ENCODE measurements at regions not wholly inside any gene's neighbourhood (a gene's known extent, or its start where the extent isn't known, plus 50 kb on each side); places are given as distances from the start of the nearest gene placed in this dataset.
"Not testable (repeated sequence)": the region's sequence is repeated elsewhere in the genome, so short reads cannot be mapped to it uniquely, and the experiment has no call there.

GRCh38 chr2:58720033-58720769, 479.1 kb upstream of the FANCL start:
- no peak for DNase-seq

GRCh38 chr2:58715344-58715743, 474.2 kb upstream of the FANCL start:
- DNase-seq: no peak

GRCh38 chr2:58714238-58714637, 473.1 kb upstream of the FANCL start:
- no peak for DNase-seq

GRCh38 chr2:58710795-58711279, 469.7 kb upstream of the FANCL start:
- no peak for DNase-seq

- DNase-seq: no peak
Measured at GRCh38 chr2:58709687-58710354, 468.7 kb upstream of the FANCL start.

GRCh38 chr2:58709274-58709673, 468.1 kb upstream of the FANCL start:
- DNase-seq: no peak

GRCh38 chr2:58708565-58708964, 467.4 kb upstream of the FANCL start:
- no peak for DNase-seq

- no peak for DNase-seq
Measured at GRCh38 chr2:58702302-58702885, 461.3 kb upstream of the FANCL start.

GRCh38 chr2:58701688-58702301, 460.7 kb upstream of the FANCL start:
- no peak for DNase-seq

- no peak for DNase-seq
Measured at GRCh38 chr2:58700591-58700990, 459.5 kb upstream of the FANCL start.

- DNase-seq: no peak
Measured at GRCh38 chr2:58699411-58699810, 458.3 kb upstream of the FANCL start.

GRCh38 chr2:58698620-58699019, 457.5 kb upstream of the FANCL start:
- DNase-seq: no peak

GRCh38 chr2:58694114-58694513, 453.0 kb upstream of the FANCL start:
- not testable (repeated sequence) for DNase-seq

GRCh38 chr2:58691041-58691440, 449.9 kb upstream of the FANCL start:
- DNase-seq: not testable (repeated sequence)

- DNase-seq: no peak
Measured at GRCh38 chr2:58688813-58689212, 447.7 kb upstream of the FANCL start.

- DNase-seq: no peak
Measured at GRCh38 chr2:58686776-58687175, 445.7 kb upstream of the FANCL start.

- no peak for DNase-seq
Measured at GRCh38 chr2:58680755-58681310, 439.7 kb upstream of the FANCL start.

GRCh38 chr2:58677748-58678147, 436.6 kb upstream of the FANCL start:
- no peak for DNase-seq

GRCh38 chr2:58671675-58672074, 430.6 kb upstream of the FANCL start:
- no peak for DNase-seq

GRCh38 chr2:58669998-58670397, 428.9 kb upstream of the FANCL start:
- DNase-seq: no peak

GRCh38 chr2:58667137-58667774, 426.1 kb upstream of the FANCL start:
- no peak for DNase-seq

- DNase-seq: no peak
Measured at GRCh38 chr2:58666323-58666970, 425.3 kb upstream of the FANCL start.
